ENCODE measurements at regions not wholly inside any gene's neighbourhood (a gene's known extent, or its start where the extent isn't known, plus 50 kb on each side); places are given as distances from the start of the nearest gene placed in this dataset.

DNA sequence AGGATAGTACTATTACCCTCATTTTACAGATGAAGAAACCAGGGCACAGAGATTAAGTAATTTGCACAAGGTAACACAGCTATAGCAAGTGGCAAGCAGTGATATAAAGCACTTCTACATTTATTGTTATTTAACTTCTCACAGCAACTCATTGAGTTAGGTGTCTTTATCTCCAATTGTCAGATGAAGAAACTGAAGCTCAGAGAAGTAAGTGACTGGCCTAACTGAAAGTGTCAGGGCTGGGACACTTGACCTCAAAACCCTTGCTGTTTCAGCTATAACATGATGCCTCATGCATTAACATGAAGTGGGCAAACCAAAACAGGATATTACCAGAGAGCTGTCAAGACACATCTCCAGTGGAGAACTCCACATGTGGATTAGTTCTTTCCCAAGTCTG, 65.8 kb upstream of the LEKR1 start:
- BruUV-seq (replicated peaks) = no TSS peak
- CTCF ChIA-PET = no interaction called here
- DNase-seq (ENCODE audit: low spot score) = no peak
- TF ChIP-seq, protein P1, sequence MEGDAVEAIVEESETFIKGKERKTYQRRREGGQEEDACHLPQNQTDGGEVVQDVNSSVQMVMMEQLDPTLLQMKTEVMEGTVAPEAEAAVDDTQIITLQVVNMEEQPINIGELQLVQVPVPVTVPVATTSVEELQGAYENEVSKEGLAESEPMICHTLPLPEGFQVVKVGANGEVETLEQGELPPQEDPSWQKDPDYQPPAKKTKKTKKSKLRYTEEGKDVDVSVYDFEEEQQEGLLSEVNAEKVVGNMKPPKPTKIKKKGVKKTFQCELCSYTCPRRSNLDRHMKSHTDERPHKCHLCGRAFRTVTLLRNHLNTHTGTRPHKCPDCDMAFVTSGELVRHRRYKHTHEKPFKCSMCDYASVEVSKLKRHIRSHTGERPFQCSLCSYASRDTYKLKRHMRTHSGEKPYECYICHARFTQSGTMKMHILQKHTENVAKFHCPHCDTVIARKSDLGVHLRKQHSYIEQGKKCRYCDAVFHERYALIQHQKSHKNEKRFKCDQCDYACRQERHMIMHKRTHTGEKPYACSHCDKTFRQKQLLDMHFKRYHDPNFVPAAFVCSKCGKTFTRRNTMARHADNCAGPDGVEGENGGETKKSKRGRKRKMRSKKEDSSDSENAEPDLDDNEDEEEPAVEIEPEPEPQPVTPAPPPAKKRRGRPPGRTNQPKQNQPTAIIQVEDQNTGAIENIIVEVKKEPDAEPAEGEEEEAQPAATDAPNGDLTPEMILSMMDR (conservative IDR thresholded peaks at IDR 0.05; ENCODE audit: low read depth, low read length) = no peak
- no peak for TF ChIP-seq EZH2 (IDR thresholded peaks at IDR 0.05; ENCODE audit: borderline replicate concordance, low read depth, low read length, poor library complexity, severe bottlenecking)
- Histone ChIP-seq H3K4me1 (ENCODE audit: insufficient read depth, low read length, poor library complexity, severe bottlenecking) (peaks cover 50% of the 10 kb centered on the region), H3K36me3 (ENCODE audit: insufficient read depth, low read length, poor library complexity, severe bottlenecking) (no peaks in the 10 kb centered on the region), H3K27me3 (replicated peaks; ENCODE audit: insufficient read depth, low read depth, low read length, poor library complexity) (no peaks in the 10 kb centered on the region), H3K9me3 (ENCODE audit: low read depth, low read length, poor library complexity, severe bottlenecking) (peaks cover 7% of the 10 kb centered on the region), H3K4me3 (ENCODE audit: low read depth, low read length, poor library complexity, severe bottlenecking) (no peak overlapping the region), H3K27ac (ENCODE audit: low read depth, low read length, poor library complexity, severe bottlenecking) (peak overlapping the region; percentile 75)
- intact Hi-C loops (cut with micrococcal nuclease; ENCODE audit: unreplicated experiment) = no loop called here
- POLR2A ChIA-PET (ENCODE audit: low non-redundant PET) = no interaction called here

DNA sequence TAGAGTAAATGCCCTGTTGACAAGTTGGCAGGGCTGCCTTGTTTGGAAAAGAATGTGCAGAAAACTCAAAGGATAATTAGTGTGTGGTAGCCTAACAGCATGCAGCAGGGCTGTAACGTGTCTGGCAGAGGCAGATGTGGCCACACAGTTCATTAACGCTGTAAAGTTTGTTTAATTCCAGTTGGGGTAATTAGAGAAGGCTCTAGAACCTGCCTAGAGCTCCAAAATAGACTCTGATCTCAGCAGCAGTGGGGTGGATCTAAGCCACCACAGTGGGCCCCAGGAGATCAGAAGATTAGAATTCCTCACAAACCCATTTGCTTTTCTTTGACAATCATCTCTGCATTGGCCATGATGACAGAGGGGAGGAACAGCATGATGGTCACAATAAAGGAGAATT, 65.1 kb upstream of the LEKR1 start:
- no peaks in the 10 kb centered on the region for H3K27me3 ChIP-seq (replicated peaks; ENCODE audit: insufficient read depth, low read depth, low read length, poor library complexity)
- ChIA-PET POLR2A (ENCODE audit: low non-redundant PET) (no interaction called here), CTCF (interaction anchor here (0.5 kb wide), 1 partner anchor 1378 kb away, joined by 3 read pairs; no protein-coding TSS in a partner anchor)
- peak overlapping the region; percentile 75 for H3K27ac ChIP-seq (ENCODE audit: low read depth, low read length, poor library complexity, severe bottlenecking)
- H3K4me3 ChIP-seq (ENCODE audit: low read depth, low read length, poor library complexity, severe bottlenecking) = no peak overlapping the region
- TF ChIP-seq EZH2 (IDR thresholded peaks at IDR 0.05; ENCODE audit: borderline replicate concordance, low read depth, low read length, poor library complexity, severe bottlenecking) = no peak
- TF ChIP-seq, protein P1 (conservative IDR thresholded peaks at IDR 0.05; ENCODE audit: low read depth, low read length) = no peak
- intact Hi-C loops (cut with micrococcal nuclease; ENCODE audit: unreplicated experiment) = no loop called here
- no TSS peak for BruUV-seq (replicated peaks)
- DNase-seq (ENCODE audit: low spot score) = peak; percentile 70
- H3K4me1 ChIP-seq (ENCODE audit: insufficient read depth, low read length, poor library complexity, severe bottlenecking) = peaks cover 50% of the 10 kb centered on the region
- peaks cover 7% of the 10 kb centered on the region for H3K9me3 ChIP-seq (ENCODE audit: low read depth, low read length, poor library complexity, severe bottlenecking)
- no peaks in the 10 kb centered on the region for H3K36me3 ChIP-seq (ENCODE audit: insufficient read depth, low read length, poor library complexity, severe bottlenecking)

DNA sequence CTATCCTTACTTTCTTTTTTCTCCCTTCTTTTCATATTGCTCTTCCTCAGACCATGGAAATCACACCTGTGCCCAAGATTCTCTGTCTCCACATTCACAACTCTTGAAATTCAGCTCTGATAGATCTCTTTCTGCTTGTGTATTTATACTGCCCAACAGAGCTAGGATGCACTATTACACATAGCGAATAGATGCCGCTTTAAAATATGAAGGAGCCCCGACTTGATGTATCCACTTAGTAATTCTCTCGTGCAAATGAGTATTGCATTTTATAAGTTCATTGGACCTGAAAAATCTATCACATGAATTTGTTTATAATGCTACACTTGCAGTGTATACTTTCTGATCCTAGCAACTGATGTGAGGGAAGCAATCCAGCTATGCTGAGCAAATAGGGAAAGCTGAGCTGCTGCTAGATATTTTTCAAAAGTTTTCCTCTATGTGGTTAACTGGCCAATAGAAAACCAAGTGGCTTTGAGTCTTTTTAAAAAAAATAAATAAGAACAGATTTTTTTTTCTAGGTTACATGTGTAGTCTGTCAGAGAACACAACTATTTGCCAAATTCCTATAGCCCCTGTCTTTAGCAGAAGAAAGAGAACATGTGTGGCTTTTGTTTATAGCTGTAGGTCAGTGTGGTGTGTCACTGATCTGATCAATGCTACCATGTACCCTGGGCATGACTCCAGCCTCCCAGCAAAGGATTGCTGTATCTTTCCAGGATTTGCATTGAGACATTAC, 64.3 kb upstream of the LEKR1 start:
- no peak overlapping the region for H3K4me3 ChIP-seq (ENCODE audit: low read depth, low read length, poor library complexity, severe bottlenecking)
- peak; percentile 14 for DNase-seq (ENCODE audit: low spot score)
- BruUV-seq (replicated peaks) = no TSS peak
- H3K4me1 ChIP-seq (ENCODE audit: insufficient read depth, low read length, poor library complexity, severe bottlenecking) = peaks cover 50% of the 10 kb centered on the region
- no peak for TF ChIP-seq EZH2 (IDR thresholded peaks at IDR 0.05; ENCODE audit: borderline replicate concordance, low read depth, low read length, poor library complexity, severe bottlenecking)
- TF ChIP-seq, protein P1 (conservative IDR thresholded peaks at IDR 0.05; ENCODE audit: low read depth, low read length) = no peak; the same call in 1 of the 2 replicates
- peak overlapping the region; percentile 75 for H3K27ac ChIP-seq (ENCODE audit: low read depth, low read length, poor library complexity, severe bottlenecking)
- H3K27me3 ChIP-seq (replicated peaks; ENCODE audit: insufficient read depth, low read depth, low read length, poor library complexity) = no peaks in the 10 kb centered on the region
- intact Hi-C loops (cut with micrococcal nuclease; ENCODE audit: unreplicated experiment) = no loop called here
- peaks cover 7% of the 10 kb centered on the region for H3K9me3 ChIP-seq (ENCODE audit: low read depth, low read length, poor library complexity, severe bottlenecking)
- ChIA-PET POLR2A (ENCODE audit: low non-redundant PET) (interaction anchor here (0.6 kb wide), 1 partner anchor 11 kb away, joined by 4 read pairs; no protein-coding TSS in a partner anchor), CTCF (interaction anchor here (0.5 kb wide), 1 partner anchor 1379 kb away, joined by 3 read pairs; no protein-coding TSS in a partner anchor)
- no peaks in the 10 kb centered on the region for H3K36me3 ChIP-seq (ENCODE audit: insufficient read depth, low read length, poor library complexity, severe bottlenecking)
